GM12873 (cell line): ENCODE measurements at regions not wholly inside any gene's neighbourhood (a gene's known extent, or its start where the extent isn't known, plus 50 kb on each side); places are given as distances from the start of the nearest gene placed in this dataset.

Source experiments
- CTCF ChIP-seq: IDR thresholded peaks from 2 replicates; pipeline ENCODE4 v1.5.1; 2012; ENCODE audit warnings: low read depth, mild to moderate bottlenecking, moderate library complexity, low read length, control low read depth; ENCODE audit not compliant: insufficient read depth; ENCODE audit errors: missing control alignments

DNA sequence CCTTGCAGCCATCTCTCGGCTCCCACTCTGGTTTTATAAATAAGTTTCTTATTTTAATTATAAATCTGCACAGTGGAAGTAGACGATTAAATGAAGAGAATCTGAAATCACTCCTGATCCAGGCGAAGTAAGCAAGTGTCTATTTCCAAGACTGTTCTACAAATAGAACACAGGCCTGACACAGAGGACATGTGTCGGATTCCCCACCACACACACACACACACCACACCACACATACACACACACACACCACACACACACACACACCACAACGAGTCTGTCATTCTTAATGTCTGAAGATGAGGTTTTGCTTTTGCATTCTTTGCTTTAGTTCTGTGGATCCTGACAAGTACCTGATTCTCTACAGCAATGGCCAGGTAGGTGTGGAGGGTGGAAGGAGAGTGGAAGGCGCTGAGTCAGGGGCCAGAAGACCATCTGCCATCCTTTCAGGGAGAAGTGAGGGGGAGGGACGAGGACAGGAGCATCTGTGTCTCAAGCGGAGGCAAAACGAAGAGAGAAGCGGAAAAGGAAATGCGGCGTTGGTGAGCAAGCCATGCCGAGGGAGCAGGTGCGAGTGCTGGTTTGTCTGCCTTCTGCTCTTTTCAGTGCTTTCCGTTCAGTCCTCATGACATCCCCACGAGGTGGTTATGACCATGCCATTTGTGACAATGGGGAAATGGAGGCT lies 110.2 kb downstream of the TEX26 start:
- TF ChIP-seq CTCF: no peak

DNA sequence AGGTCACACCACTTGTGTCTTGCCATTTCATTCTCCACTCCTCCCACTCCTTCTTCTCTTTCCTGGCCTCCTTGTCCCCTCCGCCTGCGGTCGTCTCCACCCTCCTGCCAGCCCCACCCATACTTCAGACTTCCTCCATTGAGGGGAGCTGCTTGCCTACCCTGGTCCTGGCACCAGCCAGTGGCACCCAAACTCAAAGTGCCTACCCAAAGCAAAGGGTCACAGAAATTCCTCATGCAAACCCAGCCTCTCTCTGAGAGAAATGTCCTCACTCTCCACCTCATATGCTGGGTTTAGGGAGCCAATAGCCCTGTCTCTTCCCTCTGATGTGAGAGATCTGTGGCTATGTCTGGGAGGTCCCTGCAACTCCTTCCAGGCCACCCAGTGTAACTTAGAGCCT lies 109.6 kb downstream of the TEX26 start:
- TF ChIP-seq CTCF: no peak

DNA sequence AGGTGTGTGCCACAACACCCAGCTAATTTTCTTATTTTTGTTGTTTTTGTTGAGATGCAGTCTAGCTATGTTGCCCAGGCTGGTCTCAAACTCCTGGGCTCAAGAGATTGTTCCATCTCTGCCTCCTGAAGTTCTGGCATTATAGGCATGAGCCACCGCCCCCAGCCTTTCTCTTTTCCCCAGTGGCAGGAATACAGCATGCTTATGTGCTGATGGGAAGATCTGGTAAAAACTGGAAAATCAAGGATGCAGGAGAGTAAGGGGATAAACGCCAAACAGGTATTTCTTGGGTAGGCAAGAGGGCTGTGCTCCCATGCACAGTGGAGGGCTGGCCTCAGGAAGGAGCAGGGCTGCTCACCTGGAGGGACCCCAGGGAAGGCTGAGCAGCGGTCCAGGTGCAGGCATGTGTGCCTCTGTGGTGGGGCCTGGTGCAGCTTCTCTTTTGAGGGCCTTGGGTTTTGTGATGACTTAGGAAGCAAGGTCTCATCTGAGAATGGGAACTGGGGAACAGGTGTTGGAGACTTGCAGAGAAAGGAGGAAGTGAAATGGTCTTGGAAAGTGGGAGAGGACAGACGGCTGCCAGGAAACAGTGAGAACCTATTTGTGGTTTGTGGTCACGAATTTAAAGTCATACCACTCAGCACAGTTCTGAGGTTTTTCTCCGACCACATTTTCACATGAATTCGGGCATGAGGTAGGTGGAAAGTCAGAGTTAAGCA lies 106.5 kb downstream of the TEX26 start:
- TF ChIP-seq CTCF: no peak

DNA sequence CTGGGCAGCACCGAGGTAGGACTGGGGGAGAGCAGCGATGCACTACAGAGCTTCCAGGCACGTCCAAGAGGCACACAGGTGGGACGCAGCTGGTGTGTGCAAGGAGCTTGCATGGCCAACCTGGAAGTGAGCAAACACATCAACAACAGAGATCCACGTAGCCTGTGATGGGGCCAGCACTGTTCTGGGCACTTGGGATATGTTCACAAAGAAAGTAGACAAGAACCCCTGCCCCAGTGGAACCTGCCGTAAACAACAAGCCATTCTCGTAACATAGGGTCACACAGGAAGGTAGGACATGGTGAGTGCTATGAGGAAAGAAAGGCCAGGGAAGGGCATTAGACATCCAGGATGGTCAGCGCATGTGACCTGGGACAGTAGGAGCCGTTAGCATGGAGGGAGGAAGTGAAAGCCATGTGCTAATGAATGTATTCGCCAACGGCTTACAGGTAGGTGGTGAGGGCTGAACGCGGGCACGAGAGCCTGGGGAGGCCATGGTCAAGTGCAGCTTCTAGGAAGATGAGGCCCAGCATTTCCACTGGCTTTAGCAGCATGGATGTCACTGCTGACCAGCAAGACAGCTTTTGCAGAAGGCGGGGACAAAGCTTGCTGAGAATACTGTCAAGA lies 105.5 kb downstream of the TEX26 start:
- TF ChIP-seq CTCF: no peak

DNA sequence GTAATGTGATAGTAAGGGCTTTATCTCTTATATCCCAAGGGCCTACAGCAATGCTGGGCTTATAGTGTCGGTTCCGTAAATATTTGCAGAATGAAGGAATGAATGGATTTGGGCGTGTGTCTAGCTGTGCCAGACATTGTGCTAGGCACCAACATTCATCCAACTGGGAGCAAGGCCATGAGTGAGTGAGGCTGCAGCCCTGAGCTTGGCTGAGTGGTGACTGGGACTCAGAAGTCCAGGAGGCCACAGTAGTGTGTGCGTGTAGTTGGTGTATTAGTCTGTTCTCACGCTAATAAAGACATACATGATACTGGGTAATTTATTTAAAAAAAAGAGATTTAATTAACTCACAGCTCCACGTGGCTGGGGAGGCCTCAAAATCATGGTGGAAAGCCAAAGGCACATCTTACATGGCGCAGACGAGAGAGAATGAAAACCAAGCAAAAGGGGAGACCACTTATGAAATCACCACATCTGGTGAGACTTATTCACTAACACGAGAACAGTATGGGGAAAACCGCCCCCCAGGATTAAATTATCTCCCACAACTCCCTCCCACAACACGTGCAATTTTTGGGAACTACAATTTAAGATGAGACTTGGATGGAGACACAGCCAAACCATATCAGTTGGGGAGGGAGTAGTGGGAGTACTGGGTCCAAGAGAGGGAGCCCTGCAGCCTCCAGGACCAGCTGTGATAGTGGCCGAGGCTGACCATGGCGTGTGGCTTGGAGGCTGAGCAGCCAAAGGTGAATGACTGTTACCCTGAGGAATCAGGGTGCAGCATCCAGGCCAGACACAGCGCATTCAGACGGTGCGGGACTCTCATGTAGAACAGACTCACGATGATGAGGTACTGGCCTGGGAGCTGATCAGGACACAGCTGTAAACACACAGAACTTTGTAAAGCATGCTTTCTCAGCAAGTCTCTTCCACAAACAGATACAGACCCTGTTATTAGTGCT lies 104.6 kb downstream of the TEX26 start:
- no peak for TF ChIP-seq CTCF

GRCh38 chr13:31035185-31035965 lies 102.9 kb downstream of the TEX26 start:
- TF ChIP-seq CTCF: no peak
